GM21423 (cell line): ENCODE measurements at regions not wholly inside any gene's neighbourhood (a gene's known extent, or its start where the extent isn't known, plus 50 kb on each side); places are given as distances from the start of the nearest gene placed in this dataset.

Experiments
- ATAC-seq: cut with Tn5 transposase; IDR thresholded peaks from one replicate; pipeline ENCODE4 v1.9.1; 2021; ENCODE audit warnings: mild to moderate bottlenecking, moderate library complexity; ENCODE audit not compliant: unreplicated experiment

DNA sequence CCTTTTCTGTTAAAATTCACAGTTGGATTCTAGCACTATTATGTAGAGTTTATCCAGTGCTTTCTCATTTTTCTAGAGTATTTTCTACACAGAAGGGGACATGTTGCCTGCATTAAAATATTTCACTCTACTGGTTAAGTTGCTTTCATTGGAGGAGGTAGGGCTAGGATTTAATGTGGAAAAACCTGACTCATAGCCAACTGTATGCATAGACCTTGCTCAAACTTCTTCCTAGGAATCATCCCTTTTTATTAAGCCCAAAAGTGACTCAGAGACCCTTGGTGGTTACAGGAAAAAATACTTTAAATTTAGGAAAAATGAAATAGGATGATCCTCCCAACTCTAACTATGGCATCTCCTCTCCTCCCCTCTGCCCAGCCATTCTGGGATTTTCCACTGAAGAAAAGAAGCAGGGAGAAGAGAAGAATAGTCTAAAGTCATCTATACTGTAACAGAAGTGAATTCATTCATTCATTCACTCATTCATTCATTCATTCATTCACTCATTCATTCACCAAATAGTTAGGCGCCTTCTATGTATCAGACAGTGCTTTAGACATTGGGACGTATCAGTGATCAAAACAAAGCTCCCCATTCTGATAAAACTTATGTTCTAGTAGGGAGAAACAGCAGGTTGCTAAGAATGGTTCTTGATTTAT, 109.0 kb upstream of the HTR2A start:
- ATAC-seq = no peak

DNA sequence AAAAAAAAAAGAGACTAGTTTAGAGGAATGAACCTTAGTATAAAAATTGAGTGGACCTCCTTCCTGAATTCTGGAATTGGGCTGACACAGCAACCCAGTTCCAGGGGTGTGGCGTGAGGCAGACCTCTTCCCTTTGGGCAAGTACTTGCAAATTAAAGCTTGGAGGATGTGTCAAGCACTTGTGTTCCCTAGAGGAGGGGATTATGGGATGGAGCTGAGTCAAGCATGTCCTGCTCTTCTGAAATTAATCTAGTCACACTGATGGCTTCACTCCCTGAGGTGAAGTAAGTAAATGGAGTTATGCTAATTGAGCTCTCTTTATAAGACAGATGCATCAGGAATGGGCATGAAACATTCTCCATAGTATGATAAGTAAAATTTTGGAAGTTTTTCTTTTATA, 107.7 kb upstream of the HTR2A start:
- ATAC-seq = no peak

DNA sequence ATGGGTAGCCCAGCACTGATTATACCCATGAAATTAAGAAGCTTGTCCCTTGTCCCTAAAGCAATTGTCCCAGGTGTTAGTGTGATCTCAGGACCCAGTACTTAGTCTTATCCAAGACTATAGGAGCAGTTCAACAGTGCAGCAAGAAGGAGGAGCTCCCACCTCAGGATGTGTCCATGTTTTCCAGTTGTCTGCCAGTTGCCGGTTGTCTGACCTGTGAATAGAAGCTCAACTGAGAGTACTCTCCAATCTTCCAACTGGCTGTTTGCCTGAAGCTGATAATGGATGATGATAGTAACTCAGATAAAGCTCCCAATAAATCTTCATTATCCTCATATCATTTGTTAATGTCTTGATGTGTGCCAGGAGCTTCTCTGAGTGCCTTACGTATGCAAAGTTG, 107.2 kb upstream of the HTR2A start:
- no peak for ATAC-seq

DNA sequence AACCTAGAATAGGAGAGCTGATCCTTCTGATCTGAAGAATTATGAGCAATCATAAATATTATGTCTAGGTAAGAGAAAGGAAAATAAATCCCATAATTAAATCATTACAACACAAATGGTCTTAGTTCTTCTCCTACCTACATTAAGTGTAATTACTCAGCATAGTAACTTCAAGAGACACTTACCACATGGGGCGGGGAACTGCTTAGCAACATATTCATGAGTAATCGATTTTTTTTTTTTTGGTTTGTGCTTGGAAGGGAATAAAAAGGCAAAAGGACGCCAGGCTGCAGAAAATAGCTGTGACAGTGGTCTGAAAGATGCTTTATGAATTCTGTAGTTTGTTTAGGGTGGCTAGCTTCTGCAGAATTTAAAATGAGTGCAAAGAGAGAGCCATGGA, 103.3 kb upstream of the HTR2A start:
- no peak for ATAC-seq

DNA sequence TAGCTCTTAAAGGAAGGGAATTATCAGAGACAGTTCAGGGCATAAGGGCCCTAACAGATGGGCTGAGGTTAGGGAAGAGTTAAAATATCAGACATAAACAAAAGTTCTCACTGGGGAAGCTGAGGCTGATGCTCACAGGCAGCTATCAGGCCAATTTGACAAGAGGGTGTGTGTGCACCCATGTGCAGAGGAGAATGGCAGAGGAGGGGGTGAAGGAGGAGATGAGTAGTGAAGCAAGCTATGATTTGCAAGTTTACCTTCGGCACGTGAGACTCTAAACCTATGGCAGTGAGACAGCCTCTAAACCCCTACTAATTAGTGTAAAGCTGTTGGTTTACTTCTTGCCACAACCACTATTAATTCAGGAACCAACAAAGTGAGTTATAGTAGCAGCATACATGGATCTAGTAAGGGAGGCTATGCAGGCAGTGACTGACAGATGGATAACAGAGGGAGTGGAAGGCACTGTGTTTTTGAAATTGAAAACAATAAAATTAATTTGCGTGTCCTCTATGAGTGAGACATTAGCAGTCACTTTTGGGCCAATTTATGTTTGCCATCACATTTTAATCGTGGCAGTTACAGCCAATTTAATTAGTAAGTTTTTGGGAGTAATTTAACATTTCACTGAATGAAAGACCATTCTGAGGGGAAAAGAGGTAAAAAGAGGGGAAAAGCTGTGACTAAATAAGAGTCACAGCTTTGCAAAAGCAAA, 99.6 kb upstream of the HTR2A start:
- peak; percentile 36 for ATAC-seq

DNA sequence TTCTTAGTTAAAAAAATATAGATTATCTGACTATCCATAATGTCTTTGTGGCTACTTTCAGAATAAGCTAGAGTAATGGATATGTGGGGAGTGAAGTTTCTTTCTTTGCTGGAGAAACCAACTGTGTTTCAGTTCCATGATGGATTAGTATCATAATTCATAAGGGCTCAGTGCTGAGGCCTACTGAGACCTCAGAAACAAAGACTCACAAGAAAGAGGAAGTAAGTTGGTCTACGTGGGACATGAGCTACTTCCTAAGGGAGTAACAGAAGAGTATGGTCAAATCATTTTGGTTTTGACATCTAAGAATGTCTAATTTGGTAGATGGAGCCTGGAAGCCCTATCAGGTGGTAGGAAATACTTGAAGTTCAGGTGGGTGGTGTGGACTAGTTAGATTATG, 99.0 kb upstream of the HTR2A start:
- peak; percentile 96 for ATAC-seq

DNA sequence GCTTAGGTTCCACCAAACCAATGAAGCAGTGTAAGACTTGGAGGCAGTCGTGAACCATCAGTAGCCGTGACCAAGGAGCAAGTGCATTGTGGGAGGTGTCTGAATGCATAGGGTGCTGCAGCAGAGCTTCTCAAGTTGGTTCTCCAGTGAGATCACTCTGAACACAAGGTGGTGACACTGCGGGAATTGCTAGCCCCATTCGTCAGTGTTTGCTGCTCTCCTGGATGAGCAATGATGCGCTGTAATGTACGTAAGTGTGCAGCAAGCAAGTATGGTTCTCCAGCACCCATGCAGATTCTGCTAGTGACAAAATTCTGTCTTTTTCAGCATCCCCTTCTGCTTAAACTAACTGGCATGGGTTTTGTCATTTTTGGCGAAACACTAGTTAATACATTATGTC, 97.6 kb upstream of the HTR2A start:
- ATAC-seq = no peak

DNA sequence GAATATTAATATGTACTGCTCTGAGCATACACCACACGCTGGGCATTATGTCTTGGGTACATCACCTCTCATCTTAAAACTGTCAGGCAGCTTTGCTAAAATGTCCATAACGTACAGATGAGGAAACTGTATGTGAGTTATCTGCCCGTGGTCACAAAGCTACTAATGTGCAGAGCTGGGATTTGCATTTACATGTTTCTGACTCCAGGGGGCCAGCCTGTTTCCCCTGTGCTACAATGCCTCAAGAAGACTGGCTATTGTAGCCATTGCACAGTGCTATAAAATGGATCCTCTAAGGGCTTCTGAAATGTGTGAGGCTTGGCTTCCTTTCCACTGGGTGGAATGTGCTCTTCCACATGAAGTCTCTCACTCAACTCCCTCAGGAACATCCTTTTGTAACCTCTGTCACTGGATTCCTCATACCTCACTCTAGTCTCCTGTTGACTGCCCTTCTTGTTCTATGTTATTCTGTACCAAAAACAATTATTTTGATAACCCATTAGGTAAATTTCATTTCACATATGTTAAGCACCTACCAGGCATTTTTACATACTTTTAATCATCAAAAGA, 95.6 kb upstream of the HTR2A start:
- ATAC-seq = no peak

DNA sequence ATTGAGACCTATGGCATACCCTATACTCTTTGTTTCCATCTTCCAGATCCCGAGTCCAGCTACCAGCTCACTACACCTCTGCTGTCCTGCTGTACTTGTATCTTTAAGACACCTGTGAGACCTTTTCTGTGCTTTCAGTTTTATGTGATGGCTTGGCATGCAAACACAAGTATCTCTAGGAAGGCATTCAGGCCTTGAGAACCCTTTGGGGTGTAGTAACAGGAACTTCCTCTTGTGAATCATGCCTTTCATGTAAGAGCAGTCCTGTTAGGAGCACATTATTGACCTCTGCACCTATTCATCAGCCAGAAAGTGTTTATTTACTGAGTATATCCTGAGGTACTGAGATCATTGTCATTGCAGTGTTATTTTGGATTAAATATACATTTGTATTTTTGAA, 87.0 kb upstream of the HTR2A start:
- peak; percentile 69 for ATAC-seq

DNA sequence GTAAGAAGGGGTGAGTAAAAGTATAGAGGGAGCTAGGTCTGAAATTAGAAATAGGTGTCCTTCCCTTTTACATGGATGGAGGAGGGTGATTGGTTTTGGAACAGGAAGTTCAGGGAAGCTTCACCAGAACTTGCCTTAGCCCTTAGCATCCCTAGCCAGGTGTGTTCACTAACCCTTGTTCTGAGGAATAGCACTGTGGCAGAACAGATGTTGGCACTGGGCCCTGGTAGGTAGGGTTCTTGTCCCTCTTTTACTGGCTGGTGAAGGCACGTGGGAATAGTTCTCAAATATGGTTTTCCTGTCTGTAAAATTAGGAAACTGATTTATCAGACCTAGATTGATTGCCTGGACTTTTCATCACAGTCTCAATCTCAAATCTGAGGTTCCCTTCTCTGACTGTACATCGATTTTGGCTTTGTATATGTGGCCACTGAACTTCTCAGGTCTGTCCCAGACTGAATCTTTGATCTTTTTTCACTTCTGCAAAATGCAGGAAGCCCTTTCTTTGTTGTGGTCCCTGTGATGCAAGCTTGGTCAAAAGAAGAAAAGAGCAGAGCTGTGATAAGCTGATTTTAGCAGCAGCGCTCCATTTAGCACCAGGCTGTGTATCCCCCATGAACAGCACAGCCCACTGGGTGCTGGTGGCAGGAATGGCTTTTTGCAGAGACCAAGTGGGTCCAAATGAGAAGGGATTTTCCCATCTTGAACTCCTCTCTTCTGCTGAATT, 86.2 kb upstream of the HTR2A start:
- peak; percentile 90 for ATAC-seq

DNA sequence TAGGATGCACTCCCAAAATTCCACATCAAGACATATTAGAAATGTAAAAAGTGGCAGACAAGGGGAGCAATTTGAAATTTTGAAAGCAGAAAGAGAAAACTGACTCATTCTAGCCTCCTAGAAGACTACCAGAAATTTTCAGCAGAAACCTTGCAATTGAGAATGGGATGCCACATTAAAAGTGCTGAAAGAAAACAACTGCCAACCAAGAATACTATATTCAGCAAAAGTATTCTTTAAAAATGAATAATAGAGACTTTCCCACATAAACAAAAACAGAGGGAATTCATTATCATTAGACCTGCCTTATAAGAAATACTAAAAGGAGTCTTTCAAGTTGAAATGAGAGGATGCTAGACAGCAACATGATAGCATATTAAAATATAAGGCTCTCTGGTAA, 78.3 kb upstream of the HTR2A start:
- no peak for ATAC-seq

DNA sequence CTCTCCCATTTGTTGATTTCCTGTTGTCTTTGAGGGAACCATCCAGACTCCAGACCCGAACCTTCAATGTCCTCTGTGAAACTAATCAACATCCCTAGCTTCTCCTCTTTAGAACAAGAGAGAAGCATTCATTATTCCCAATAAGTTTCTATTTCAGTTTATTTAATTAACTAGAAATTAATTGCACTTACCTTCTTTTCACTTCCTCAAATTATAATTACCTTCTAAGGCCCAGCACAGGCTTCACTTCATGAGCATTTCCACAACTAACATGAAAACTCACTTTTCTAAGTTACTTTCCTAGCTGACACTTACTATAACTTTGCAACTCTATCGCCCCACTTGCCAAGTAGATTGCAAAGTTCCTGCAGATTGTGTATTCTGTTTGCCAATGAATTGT, 71.6 kb upstream of the HTR2A start:
- no peak for ATAC-seq

DNA sequence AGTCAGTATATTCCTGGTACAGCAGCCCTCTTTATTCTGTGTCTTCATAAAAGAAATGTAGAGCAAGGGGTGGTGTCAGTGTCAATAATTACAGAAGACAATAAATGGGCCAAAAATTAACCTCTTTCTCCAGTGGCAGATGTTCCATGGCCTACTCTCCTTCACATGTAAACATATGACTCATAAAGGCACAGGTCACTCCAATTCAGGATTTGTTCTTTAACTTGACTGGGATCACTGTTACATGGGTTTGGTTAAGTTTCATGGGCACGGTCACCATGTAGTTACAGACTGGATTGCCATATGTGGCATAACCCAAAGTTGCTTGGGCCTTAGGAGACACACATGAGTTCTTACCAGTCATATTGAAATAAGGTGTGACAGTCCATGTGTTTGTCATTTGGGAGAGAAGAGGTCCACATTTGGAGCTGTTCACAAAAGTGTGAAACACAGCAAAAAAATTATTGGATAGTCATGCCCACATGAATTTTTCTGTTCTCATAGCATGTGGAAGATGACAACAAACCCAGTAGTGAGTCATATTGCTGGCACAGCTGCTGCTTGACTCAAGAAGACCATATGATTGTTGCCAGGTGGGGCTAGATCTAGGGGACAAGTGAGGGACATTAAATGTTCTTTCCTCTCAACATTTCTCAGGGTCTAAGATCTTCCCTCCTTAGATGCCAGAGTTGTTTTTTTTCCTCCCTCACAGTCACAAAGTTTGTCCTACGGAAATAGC, 68.1 kb upstream of the HTR2A start:
- no peak for ATAC-seq

DNA sequence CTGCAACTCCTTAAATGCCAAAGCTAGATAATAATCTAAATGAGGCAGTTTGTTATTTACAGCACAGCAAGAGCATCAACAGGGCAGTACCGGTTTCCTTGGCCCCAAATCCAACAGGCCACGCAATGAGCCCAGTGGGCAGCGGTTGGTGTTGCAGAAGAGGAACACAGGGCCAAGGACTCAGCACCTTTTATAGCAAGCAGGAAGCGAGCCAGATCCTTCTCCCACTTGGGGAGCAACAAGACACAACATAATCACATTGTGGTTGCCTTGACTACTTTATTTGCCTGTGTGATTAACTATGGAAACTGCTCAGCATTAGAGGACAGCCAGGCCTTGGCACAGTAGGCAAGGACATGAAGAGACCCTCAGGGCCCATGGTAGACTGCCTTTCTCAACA, 67.1 kb upstream of the HTR2A start:
- ATAC-seq = no peak

DNA sequence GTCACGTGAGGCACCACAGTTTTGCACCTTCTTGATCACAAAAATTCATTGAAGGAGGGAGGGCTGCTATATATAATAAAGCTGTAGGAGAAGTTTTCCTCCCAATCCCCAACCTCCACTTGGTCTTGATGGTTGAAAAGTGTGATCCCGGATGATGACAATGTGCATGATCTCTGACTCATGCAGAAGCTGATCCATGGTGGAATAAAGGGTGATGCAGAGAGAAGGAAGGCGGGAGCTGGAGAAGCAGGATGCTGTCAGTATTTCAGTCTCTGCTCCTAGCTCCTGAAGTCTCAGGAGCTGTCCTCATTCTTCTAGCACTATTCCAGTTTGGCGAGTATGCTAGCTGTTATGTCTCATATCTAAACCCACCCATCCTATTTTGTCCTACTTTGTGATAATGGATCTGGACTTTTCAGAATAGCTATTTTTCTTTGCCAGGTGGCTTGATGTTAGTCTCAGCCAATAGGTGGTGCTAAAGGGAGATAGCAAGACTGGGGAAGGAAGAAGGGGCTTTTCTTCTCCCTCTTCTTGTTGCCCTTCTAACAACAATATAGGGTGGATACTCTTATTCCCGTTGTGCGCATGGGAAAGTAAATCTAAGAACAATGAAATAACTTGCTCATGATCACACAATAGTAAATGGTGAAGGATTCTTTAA, 65.6 kb upstream of the HTR2A start:
- no peak for ATAC-seq

DNA sequence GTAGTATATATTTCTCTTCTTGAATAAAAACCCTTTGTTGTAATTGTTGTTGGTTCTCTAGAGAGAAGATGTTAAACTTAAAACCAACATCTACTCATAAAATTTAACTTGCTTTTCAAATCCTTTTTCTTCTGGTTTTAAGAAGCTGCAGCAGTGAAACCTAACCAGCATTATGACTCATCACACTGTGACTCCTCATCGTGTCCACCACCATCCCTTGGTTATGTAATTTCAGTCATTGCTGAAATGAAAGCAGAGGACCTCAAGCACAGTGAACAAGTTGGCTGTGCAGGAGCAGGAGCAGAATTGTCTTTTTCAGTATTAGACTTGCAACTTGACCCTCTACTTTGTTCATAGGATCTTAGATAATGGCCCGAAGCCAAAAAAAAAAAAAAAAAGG, 64.9 kb upstream of the HTR2A start:
- ATAC-seq = peak; percentile 99

DNA sequence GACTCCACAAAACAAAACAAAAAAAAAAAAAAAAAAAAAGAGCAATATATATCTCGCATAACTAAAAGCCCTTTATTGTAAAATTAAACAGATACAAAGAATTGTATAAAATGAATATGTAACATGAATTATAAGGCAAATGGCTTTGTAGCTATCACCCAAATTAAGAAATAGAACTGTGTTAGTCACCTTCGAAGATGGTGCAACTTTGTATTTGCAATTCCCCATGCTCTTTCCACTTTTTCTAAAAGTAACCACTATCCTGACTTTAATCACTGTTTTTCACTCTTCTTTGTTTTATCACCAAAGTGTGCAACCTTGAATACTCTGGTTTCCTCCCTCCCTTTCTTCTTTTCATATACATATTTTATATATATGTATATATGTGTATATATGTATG, 57.1 kb upstream of the HTR2A start:
- no peak for ATAC-seq

DNA sequence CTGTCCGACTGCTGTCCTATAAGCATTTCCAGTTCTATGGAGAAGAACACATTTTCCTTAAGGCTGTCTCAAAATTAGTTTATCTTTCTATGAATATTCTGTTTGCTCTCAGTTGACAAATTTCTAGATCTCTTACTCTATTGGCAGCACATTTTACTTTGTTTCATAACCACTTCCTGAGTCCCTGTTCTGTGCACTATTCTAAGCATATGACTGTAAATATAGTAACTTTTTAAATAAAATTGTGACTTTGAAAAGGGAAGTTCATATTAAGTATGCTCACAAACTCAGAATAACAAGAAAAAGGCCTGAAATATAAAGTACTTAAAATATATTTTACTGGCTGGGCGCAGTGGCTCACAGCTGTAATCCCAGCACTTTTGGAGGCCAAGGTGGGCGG, 56.5 kb upstream of the HTR2A start:
- no peak for ATAC-seq

DNA sequence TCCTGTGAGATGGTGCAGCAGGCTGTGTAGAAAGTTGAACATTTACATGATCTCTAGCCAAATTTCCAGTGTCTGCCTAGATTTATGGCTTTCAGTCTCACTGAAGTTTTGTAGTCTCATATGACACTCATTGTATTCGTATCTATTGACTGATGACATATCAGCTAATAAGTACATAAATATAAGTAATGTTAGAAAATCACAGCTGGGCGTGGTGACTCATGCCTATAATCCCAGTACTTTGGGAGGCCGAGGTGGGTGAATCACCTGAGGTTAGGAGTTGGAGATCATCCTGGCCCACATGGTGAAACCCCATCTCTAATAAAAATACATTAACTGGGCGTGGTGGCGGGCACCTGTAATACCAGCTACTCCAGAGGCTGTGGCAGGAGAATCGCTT, 54.7 kb upstream of the HTR2A start:
- ATAC-seq = no peak

DNA sequence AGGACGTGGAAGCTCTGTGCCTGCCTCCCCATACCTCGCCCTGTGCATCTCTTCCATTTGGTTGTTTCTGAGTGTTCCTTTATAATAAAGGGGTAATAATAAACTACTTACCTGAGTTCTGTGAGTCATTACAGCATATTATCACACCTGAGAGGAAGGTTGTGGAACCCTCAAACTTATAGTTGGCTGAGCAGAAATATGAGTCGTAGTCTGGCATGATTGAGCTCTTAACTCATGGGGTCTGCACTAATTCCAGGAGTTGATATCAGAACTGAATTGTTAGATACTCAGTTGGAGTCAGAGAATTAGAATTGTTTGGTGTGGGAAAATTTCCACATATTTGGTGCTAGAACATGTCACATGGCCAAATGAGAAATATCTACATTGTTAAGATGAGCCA, 52.4 kb upstream of the HTR2A start:
- ATAC-seq = no peak

DNA sequence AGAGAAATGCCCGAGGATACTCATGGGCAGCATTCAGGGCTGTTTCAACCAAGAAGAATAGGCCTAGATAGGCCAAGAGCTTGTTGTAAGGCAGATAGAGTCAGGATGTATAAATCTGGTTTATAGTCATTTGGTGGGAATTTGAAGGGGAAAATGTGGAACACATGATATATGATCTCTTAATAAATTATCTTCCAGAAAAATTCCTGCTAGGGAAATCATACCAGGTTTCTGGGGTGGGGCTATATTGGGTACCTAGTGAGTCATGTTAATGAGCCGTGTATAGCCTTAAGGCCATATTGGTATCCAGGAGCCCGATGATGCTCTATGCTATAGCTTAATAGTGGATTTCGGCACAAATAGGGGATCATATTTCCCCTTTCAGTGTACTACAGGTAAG, 51.5 kb upstream of the HTR2A start:
- no peak for ATAC-seq
